HG03159 (cell line): ENCODE measurements at regions not wholly inside any gene's neighbourhood (a gene's known extent, or its start where the extent isn't known, plus 50 kb on each side); places are given as distances from the start of the nearest gene placed in this dataset.

Source experiments
- ATAC-seq: cut with Tn5 transposase; IDR thresholded peaks from one replicate; pipeline ENCODE4 v1.9.1; 2021; ENCODE audit warnings: mild to moderate bottlenecking, moderate library complexity; ENCODE audit not compliant: unreplicated experiment

DNA sequence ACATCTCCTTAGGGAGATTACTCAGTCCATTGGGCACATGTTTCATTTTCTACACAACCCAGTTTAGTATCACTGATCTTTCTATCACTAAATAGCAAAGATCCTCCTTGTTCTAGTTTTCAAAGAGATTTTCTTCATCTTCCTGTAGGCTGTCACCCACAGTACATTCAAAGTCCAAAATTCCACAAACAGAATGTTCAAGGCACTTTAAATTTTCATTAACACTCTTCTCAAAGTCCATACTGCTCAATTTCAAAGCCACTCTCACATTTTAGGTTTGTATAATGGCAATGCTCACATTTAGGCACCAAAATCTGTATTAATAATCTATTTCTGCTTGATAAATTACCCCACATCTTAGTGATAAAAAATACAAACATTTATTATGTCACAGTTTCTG lies 152.8 kb downstream of the FSIP2 start:
- no peak for ATAC-seq

DNA sequence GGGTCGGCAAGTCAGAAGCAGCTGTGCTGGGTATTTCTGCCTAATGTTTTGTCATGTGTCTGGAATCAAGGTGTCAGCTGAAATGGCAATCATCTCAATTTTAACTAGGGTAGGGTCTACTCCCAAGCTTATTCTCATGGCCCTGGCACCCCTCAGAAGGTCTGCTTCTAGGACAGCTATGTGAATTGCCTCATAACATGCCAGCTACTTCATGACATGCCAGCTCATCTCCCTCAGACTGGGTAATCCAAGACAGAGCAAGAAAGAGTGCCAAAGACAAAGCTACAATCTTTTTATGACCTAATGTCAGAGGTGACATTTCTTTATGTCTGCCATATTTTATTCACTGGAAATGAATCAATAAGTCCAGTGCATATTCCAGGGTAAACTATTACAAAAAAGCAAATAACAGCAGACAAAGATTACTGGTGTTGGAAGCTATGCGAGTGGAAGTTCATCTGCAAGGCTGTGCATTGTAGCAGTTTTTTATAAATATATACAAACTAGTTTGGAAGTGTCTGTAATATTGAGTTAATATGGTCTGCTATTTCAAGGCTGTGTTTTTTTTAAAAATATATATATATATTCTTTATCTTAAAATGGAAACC lies 153.3 kb downstream of the FSIP2 start:
- no peak for ATAC-seq

DNA sequence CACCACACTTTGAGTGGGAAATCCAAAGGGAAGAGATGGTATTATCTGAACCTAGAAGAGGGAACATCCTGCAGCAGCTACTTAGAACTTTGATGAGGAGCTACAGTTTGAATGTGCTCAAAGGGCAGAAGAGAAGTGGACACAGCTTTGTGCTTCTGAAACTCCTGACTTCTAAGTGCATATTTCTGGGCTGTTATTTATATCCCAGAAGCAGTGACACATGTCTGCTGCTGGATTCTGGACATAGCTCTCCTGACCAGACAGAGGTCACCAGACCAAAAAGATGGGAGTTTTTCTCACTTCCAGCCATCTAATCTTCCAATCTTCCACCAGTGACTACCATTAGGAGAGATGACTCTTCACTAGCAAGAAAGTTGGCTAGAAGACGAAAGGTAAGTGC lies 153.9 kb downstream of the FSIP2 start:
- ATAC-seq = no peak

DNA sequence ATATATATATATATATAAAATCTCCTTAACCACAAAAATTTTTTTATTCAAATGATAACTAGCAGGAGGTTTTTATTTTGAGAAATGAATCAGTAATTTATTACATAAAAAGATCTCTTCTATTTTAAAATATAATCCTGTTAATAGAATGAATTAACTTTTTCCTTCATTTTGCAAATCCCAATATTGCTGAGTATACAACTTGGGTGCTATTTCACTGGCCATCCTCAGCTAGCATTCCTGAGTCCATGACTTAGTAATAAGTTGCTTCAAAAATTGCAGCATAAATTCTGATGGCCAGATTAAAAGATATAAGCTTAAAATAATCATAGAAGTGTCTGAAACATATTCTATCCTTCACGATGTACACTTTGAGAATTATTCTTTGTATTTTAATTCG lies 155.6 kb downstream of the FSIP2 start:
- no peak for ATAC-seq

DNA sequence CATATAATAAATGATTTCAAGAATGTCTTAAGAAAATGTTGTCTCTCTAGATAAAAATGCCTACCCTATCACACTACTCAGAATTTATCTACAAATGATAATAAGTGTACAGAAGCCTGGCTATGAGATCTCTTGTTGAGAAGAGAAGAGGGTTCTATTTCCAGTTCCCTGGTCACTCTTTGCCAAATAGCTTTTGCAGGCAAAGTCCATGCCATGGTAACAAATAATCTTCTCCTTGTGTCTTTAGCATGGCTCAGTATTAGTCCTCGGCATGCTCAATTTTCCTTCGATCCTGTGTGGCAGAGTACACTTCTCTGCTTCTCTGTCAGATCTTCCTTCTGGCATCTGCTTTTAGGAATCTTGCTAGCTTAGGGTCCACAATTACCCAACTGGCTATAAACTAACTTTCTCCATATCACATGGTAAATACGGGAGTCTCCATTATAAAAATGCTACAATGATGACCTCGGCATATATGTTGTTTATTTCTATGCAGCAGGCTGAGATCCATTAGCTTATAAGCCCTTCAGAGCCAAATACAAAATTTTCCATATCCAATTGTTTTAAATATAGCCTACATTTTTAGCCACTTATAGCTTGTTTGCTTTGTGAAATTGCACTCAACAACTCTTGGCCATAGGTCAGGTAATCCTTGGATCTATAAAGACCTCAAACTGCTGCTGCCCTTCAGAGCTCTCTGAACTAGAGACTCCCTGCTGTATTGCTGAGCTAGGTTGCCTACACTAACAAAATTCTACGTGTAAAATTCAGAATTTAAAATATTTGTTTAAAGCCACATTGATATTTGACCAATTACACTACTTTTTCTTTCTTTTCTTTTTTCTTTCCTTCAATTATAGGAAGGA lies 157.5 kb downstream of the FSIP2 start:
- no peak for ATAC-seq

DNA sequence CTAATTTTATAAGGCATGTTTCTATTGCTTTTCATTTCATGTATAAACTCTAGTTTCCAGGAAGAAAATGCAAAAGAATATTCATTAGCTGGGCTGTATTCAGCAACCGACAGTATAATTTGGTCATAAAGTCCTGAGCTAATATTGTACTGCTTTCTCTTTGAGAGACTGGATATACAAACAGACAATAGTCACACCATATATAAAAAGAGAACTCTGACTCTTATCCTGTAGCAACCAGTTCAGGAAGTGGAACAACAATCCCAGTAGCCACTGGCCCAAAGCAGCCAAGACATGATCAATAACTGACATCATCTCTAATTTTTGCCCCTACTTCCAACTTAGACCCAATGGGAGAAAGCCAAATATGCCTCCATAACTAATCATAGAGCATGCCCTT lies 160.8 kb downstream of the FSIP2 start:
- no peak for ATAC-seq

DNA sequence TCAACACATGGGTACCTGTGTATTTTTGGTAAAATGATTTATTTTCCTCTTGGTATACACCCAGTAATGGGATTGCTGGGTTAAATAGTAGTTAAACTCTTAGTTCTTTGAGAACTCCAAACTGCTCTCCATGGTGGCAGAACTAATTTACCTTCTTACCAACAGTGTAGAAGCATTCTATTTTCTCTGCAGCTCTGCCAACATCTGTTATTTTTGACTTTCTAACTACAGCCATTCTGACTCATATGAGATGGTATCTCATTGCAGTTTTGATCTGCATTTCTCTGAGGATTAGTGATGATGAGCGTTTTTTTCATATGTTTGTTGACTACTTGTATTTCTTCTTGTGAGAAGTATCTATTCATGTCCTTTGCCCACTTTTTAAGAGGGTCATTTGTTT lies 180.6 kb downstream of the FSIP2 start:
- no peak for ATAC-seq

DNA sequence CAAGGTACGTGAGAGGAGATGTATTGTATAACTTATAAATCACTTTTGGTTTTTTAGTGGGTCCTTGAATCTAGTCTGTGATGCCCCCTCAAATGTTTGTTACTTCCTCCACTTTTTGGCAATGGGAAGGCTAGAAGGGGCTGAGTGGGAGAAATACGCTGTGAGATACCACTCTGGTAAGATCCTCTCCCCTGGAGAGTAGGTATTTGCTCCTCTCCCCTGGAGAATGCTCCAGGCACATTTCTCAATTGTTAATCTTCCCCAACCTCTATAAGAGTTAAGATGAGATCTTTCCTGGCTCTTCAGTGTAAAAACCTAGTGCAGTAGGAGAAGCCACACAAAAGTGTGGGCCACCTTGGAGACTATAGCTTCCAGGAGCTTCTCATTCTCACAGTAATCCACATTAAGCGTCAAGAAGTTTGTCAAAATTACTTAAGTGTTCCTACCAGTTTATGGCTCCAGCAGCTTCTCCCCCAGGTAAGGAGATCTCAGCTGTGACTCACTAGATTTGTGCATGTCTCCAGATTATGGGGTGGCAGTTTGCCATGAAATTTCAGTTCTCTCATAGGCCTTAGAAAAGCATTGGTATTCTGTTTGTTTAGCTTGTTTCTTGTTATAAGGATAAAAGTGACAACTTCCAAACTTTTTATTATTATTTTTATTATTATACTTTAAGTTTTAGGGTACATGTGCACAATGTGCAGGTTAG lies 182.6 kb downstream of the FSIP2 start:
- no peak for ATAC-seq

DNA sequence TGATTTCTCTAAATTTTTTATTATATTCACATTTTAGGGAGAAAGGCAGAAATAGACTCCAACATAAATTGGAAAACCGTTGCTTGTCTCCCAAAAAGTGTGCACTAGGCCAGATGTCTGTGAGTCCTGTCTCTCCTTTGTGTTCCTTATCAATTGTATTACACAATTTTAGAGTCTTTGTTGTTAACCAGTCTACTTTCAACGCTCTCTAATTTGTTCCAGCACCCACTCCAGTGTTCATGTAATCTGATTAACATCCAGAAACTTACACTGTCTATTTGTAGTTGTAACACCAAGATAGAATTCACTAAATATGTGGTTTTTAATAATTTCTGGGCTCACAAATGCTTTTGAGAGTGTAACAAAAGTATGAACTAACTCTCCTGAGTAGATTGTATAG lies 195.6 kb downstream of the FSIP2 start:
- no peak for ATAC-seq

DNA sequence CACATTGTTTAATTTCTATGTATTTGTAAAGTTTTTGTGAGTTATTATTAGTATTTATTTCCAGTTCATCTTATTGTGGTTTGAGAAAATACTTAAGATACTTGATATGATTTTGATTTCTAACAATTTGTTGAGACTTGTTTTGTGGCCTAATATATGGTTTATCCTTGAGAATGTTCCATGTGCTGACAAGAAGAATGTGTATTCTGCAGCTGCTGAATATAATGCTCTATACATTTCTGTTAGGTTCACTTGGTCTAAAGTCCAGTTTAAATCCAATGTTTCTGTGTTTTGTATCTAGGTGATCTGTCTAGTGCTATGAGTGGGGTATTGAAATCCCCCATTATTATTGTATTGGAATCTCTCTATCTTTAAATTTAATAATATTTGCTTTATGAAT lies 201.3 kb downstream of the FSIP2 start:
- ATAC-seq = no peak

DNA sequence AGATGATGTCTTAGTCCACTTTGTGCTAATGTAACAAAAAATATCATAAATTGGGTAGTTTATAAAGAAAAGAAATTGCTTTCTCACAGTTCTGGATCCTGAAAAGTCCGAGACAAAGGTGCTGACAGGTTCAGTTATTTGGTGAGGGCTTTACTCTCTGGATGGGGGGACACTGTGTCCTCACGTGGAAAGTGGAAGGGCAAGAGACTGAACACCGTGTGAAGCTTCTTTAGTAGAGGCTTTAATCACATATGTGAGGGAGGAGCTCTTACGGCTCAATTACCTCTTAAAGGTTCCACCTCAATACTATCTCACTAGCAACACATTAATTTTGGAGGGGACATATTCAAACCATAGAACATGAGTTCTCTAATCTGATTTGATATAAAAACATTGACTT lies 204.3 kb downstream of the FSIP2 start:
- ATAC-seq = no peak

DNA sequence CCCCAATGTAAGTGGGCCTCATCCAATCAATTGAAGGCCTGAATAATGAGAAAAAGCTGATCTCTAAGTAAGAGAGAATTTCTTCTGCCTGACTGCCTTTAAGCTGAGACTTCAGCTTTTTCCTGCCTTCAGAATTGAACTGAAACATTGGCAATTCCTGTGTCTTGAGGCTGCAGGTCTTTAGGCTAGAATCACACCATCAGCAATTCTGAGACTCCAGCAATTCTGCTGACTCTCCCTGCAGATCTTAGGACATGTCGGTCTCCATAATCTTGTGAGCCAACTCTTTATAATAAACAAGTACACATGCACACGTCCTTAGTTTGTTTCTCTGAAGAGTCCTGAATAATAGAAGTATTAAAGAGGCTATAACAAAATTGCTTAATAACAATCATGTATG lies 209.1 kb downstream of the FSIP2 start:
- no peak for ATAC-seq

DNA sequence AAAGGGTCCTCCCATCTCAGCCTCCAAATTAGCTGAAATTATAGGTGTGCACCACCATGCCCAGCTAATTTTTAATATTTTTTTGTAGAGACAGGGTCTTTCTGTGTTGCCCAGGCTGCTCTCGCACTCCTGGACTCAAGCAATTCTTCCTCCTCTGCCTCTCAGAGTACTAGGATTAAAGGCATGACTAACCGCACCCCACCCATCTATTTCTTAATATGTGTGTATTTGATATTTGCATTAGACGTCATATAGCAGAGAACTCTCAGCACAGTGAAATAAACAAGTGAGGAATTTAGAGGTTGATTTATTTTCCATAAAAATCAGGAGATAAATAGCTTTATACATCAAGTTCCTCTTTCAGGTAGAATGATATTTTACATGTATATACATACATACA lies 213.5 kb downstream of the FSIP2 start:
- ATAC-seq = no peak

DNA sequence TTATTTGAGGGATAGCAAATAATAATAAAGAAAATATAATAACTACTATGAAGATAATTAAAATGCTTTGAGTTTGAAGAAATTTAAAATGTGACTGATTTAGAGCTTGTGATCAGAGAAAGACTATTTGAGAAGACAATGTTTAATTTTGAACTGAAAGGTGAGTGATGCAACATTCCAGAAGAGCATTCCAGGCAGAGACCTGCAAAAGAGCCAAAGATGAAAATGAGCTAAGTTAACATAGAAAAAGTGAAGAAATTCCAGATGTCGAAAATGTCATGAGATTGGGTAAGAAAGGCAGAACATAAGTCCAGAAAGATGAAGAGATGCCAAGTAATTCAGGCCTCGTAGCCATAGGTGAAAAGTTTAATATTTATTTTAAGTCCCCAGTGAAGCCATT lies 215.8 kb downstream of the FSIP2 start:
- no peak for ATAC-seq

DNA sequence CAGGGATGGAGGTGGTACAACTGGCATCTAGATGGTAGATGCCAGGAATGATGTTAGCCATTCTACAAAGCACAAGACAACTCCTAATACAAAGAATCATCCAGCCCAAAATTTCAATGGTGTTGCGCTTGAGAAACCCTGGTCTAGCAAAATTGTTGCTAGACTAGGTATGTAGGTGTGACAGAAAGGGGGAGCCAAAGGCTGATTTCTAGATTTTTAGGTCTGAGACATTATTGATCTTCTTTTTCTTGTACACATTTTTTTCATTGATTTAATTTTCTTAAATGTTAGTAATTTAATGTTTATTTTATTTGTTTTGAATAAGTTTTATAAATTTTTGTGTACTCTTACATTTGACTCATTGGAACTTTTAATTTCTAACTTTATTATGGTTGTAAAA lies 216.4 kb downstream of the FSIP2 start:
- no peak for ATAC-seq

DNA sequence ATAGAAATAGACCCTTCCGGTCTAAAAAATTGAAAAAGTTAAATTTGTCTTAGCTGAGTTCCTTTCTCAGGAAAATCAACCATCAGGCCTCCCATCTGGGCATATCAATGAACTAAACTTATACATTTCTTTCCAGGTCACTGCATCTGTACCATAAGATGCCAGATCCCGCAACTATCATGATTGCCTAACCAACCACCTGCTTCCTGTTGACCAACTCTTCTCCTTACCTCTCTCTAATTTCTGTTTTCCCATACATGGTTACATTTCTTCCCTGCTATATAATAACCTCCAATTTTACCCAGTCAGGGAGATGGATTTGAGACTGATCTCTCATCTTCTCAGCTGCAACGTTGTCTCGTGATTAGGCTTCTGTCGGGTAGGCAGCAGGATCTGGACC lies 228.7 kb downstream of the FSIP2 start:
- no peak for ATAC-seq

DNA sequence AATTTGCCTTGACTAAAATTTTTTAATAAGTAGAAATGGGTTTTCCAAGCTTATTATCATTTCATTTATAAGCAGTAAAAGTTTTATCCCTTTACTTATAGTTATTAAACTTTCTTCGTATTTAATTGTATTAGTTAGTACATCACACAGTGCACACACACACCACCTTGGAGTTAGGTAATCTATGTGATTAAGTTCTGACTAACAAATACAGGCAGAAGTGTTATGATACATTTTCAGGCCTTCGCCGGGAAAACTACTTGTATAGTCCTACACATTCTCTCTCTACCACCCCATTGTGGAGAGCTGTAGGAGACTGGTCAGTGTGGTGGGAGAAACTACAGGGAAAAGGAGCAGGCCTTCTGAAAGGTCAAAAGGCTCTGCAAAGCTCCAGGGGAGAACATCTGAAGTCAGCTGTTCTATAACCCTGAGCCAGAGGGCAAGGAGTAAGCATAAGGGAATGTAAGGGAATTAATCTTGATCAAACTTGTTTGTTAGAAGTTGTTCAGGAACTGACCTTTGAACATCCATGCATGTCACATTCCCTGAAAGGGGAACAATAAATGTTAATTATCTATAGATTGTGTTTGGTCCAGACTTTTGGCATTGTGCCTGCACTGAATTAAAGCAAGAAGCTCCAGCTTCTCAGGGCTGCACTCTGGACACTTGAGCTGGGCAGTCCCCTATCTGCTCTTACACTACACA lies 231.7 kb downstream of the FSIP2 start:
- ATAC-seq = no peak

DNA sequence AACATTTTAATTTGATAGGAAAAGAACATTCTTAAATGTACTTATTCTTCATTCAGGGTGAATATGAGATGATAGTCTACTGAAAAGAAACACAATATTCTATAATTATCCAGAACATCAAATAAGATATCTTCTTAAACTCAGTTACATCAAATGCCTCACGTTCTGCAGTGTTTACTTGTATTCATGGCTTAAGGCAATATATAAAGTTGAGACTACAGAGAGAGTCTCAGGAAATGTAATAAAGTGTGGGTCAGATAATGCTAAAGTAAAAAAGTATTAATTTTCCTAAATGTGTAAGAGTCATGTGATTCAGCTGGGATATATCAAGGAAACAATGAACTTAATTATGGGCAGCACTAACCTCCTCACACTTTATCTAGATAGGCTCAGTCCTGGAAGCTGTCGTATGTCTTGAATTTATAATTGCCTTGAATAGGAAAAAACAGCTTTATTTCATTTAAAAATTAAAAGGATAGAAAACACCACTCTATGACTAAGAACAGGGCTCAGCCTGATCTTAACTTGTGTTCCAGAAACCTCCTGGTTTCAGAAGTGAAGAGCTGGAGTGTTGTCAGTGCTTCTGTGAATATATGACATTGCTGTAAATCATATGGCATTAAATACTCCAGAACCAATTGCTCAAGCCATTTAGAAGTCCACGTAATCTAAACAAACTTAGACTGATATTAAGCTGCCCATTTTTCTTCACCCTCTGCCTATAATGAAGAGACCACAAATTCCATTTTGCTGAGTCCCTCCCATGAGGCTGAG lies 240.2 kb downstream of the FSIP2 start:
- ATAC-seq = no peak

DNA sequence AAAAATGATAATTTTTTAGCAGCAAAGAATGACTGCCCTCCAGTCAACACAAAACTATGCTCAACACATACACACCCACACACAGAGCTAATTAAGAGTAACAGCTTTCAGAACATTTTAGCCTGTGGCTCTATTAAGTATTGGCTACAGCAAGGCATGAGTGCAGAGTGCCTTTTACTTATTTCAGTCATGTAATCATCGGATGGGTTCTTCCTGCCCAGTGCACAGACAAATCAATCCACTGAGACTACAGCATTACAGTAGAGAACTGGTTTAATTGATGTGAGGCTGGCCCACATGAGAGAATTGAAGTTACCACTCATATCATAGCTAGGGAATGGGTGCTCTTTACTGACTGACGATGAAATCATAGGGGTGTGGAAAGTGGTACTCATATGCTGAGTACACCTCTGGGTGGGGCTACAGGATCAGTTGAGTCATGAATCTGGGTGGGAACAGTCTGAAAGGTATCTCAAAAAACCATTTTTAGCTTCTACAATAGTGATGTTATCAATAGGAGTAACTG lies 241.0 kb downstream of the FSIP2 start:
- ATAC-seq = no peak

DNA sequence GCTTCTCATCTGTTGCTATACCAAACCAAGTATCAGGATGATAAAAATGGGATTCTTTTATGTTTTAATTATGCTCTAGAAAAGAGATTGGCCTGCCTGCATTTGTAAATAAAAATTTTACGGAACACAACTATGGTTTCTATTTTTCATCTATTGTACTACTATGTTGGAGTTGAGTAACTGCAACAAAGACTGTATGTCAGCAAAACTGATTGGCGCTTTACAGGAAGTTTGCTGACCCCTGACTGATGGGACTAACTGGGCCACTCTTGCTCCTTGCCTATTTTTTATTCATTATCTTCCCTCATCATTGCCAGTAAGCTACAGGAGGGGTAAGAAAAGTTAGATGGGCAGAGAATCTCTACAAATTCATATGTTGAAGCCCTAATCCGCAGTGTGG lies 242.3 kb downstream of the FSIP2 start:
- ATAC-seq = no peak
